HEK293T (cell line): ENCODE measurements at regions not wholly inside any gene's neighbourhood (a gene's known extent, or its start where the extent isn't known, plus 50 kb on each side); places are given as distances from the start of the nearest gene placed in this dataset.

Experiments used
- CTCF ChIA-PET: fragments of 350-600 bp; formaldehyde crosslinking; extraction: SDS; loops from one replicate; lab custom pipeline; 2021; ENCODE audit warnings: antibody characterized with exemption, inconsistent platforms; lab: Yijun Ruan, JAX
- POLR2A ChIA-PET: fragments of 350-600 bp; formaldehyde crosslinking; extraction: SDS; loops from one replicate; lab custom pipeline; 2020; ENCODE audit warnings: antibody characterized with exemption, inconsistent platforms; lab: Yijun Ruan, JAX
- DNase-seq: peaks from one replicate; pipeline ENCODE4 v3.0.0; 2012; ENCODE audit warnings: mixed read lengths; ENCODE audit errors: extremely low spot score
- ARNT ChIP-seq: fragments of 450-650 bp; IDR thresholded peaks from 2 replicates; pipeline ENCODE4 v1.6.1; 2017; ENCODE audit warnings: mild to moderate bottlenecking
- BHLHE40 ChIP-seq: fragments of 450-650 bp; IDR thresholded peaks from 2 replicates; pipeline ENCODE4 v1.6.1; 2016; ENCODE audit warnings: mild to moderate bottlenecking, moderate library complexity, borderline replicate concordance
- CTBP1 ChIP-seq: fragments of 450-650 bp; IDR thresholded peaks from 2 replicates; pipeline ENCODE4 v1.6.1; 2016; ENCODE audit warnings: borderline replicate concordance
- ELF4 ChIP-seq: fragments of 450-650 bp; IDR thresholded peaks from 2 replicates; pipeline ENCODE4 v1.6.1; 2017; ENCODE audit warnings: antibody characterized with exemption
- FOXA1 ChIP-seq: fragments of 450-650 bp; IDR thresholded peaks from 2 replicates; pipeline ENCODE4 v1.6.1; 2016; ENCODE audit warnings: mild to moderate bottlenecking
- FOXK2 ChIP-seq: fragments of 450-650 bp; IDR thresholded peaks from 2 replicates; pipeline ENCODE4 v1.6.1; 2016; ENCODE audit warnings: mild to moderate bottlenecking
- FOXM1 ChIP-seq: fragments of 450-650 bp; IDR thresholded peaks from 2 replicates; pipeline ENCODE4 v1.6.1; 2017; ENCODE audit warnings: mild to moderate bottlenecking, borderline replicate concordance
- HDGF ChIP-seq: fragments of 450-650 bp; IDR thresholded peaks from 2 replicates; pipeline ENCODE4 v1.6.1; 2017; ENCODE audit warnings: antibody characterized with exemption, borderline replicate concordance
- L3MBTL2 ChIP-seq: fragments of 450-650 bp; conservative IDR thresholded peaks from 2 replicates; pipeline ENCODE4 v1.6.1; 2016; ENCODE audit warnings: mild to moderate bottlenecking
- LEF1 ChIP-seq: fragments of 450-650 bp; IDR thresholded peaks from 2 replicates; pipeline ENCODE4 v1.6.1; 2017; ENCODE audit warnings: mild to moderate bottlenecking, borderline replicate concordance
- NFRKB ChIP-seq: fragments of 450-650 bp; IDR thresholded peaks from 2 replicates; pipeline ENCODE4 v1.6.1; 2016; ENCODE audit warnings: mild to moderate bottlenecking, moderate library complexity
- SP1 ChIP-seq: fragments of 450-650 bp; IDR thresholded peaks from 2 replicates; pipeline ENCODE4 v1.6.1; 2017
- SUZ12 ChIP-seq: fragments of 450-650 bp; IDR thresholded peaks from 2 replicates; pipeline ENCODE4 v1.6.1; 2016; ENCODE audit warnings: mild to moderate bottlenecking
- TARDBP ChIP-seq: fragments of 450-650 bp; IDR thresholded peaks from 2 replicates; pipeline ENCODE4 v1.6.1; 2016
- ZNF384 ChIP-seq: fragments of 450-650 bp; IDR thresholded peaks from 2 replicates; pipeline ENCODE4 v1.6.1; 2016
- TF ChIP-seq, protein P1 (sequence below): fragments of 450-650 bp; IDR thresholded peaks from 2 replicates; pipeline ENCODE4 v1.6.1; 2016

GRCh38 chr1:218851586-218851985 lies 322.1 kb upstream of the LYPLAL1 start:
- DNase-seq, result no peak
- ChIA-PET POLR2A (no interaction called here), CTCF (no interaction called here)
- TF ChIP-seq NFRKB (no peak), ELF4 (no peak), ZNF384 (no peak), FOXA1 (no peak), SP1 (no peak), FOXK2 (no peak), HDGF (no peak), BHLHE40 (no peak), SUZ12 (no peak), CTBP1 (no peak), LEF1 (no peak), FOXM1 (no peak), L3MBTL2 (no peak), TARDBP (no peak), ARNT (no peak)
- TF ChIP-seq, protein P1, sequence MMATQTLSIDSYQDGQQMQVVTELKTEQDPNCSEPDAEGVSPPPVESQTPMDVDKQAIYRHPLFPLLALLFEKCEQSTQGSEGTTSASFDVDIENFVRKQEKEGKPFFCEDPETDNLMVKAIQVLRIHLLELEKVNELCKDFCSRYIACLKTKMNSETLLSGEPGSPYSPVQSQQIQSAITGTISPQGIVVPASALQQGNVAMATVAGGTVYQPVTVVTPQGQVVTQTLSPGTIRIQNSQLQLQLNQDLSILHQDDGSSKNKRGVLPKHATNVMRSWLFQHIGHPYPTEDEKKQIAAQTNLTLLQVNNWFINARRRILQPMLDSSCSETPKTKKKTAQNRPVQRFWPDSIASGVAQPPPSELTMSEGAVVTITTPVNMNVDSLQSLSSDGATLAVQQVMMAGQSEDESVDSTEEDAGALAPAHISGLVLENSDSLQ, result no peak

GRCh38 chr1:218852527-218852926 lies 321.2 kb upstream of the LYPLAL1 start:
- DNase-seq, result no peak
- CTCF ChIA-PET, result no interaction called here
- no peak for TF ChIP-seq SP1
- TF ChIP-seq ARNT, result no peak
- TF ChIP-seq BHLHE40, result no peak
- TF ChIP-seq L3MBTL2, result no peak
- TF ChIP-seq FOXA1, result no peak
- no peak for TF ChIP-seq TARDBP
- TF ChIP-seq SUZ12, result no peak
- TF ChIP-seq, protein P1, result no peak
- no peak for TF ChIP-seq ZNF384
- TF ChIP-seq FOXM1, result no peak
- TF ChIP-seq HDGF, result no peak
- TF ChIP-seq FOXK2, result no peak

GRCh38 chr1:218863987-218864386 lies 309.7 kb upstream of the LYPLAL1 start:
- ChIA-PET POLR2A (no interaction called here), CTCF (no interaction called here)
- TF ChIP-seq SP1 (no peak), LEF1 (no peak), FOXK2 (no peak), L3MBTL2 (no peak), HDGF (no peak), FOXA1 (no peak), BHLHE40 (no peak), NFRKB (no peak), CTBP1 (no peak), ARNT (no peak), ELF4 (no peak), FOXM1 (no peak), ZNF384 (no peak), TARDBP (no peak), SUZ12 (no peak)
- no peak for DNase-seq

More at GRCh38 chr1:218852527-218852926, 321.2 kb upstream of the LYPLAL1 start:
- POLR2A ChIA-PET, result no interaction called here

DNA sequence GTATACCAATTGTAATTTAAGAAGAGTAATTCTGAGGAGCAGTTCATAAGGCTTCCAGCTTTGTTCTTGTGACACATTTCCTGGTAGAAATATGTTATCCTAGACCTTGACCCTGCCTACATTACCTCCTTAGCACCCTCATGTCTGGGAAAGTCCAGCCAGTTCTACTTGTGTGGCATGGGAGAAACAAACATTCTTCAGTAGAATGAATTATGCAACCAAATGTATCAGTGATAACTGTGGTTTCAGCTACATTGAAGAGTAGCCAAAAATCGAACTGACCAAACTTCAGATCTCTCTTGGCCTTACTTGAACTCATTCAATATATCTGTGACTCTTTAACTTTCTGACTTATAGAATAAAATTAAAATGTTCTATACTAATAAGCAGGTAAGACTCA lies 308.1 kb upstream of the LYPLAL1 start:
- TF ChIP-seq CTBP1, result no peak
- DNase-seq, result no peak
- CTCF ChIA-PET, result no interaction called here
- POLR2A ChIA-PET, result no interaction called here

DNA sequence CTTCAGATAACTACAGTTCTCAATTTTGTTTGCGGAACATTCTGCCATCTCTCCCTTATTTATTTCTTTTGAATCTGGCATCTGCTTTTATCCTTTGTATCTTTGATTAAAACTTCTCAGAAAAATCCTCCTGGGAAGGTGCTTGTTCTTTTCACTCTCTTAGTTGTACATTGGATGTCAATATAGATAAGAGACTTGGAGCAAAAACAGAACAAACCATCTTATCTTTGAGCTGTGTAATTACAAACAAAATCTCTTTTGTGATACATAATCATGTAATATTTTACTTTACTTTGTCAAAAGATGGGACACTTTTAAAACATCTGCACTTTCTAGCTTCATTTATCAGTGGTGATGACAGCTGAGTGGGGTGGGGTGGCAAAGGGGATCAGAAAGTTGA lies 307.2 kb upstream of the LYPLAL1 start:
- no peak for DNase-seq
- TF ChIP-seq TARDBP (no peak), FOXM1 (no peak), LEF1 (no peak), SP1 (no peak), ELF4 (no peak), FOXK2 (no peak), CTBP1 (no peak), SUZ12 (no peak), ARNT (no peak), ZNF384 (no peak), L3MBTL2 (no peak), HDGF (no peak), FOXA1 (no peak), BHLHE40 (no peak)
- ChIA-PET CTCF (no interaction called here), POLR2A (no interaction called here)

DNA sequence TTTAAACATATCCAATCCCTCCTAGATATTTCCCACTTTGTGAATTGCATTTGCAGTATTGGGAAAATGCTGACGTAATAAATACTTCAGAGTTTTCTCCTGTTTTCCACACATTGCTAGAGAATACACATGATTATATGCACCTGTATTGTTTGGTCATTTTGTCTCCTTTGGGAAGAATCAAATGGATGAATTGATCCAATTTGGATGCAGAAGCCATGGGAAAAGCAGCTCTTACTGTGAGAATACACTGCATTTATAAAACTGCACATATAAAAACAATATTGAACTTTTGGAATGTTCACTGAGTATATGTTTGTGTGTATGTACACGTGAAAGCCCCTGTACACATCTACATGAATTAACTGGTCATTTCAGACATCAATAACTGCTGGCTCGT lies 306.6 kb upstream of the LYPLAL1 start:
- ChIA-PET CTCF (no interaction called here), POLR2A (no interaction called here)
- TF ChIP-seq, protein P1, result no peak
- TF ChIP-seq BHLHE40 (no peak), LEF1 (no peak), FOXA1 (no peak), HDGF (no peak), ELF4 (no peak), L3MBTL2 (no peak), SP1 (no peak), TARDBP (no peak)

More for the DNA sequence above, 306.6 kb upstream of the LYPLAL1 start:
- DNase-seq, result no peak
